Right ventricle myocardium superior (tissue), 1 donor: ENCODE measurements at regions not wholly inside any gene's neighbourhood (a gene's known extent, or its start where the extent isn't known, plus 50 kb on each side); places are given as distances from the start of the nearest gene placed in this dataset.
A peak's percentile ranks its signal among the peaks of the same experiment; 100 is the strongest.

Experiments used
- ATAC-seq: fragments of 200-7000 bp; cut with Tn5 transposase; one replicate; pipeline ENCODE4 v1.9.1; 2020; ENCODE audit warnings: mild to moderate bottlenecking; ENCODE audit not compliant: poor library complexity
- DNase-seq: peaks from one replicate; pipeline ENCODE4 v3.0.0-alpha.2; 2020
- intact Hi-C: fragments of 100-400 bp; cut with DNase I; formaldehyde crosslinking; loops from one replicate; pipeline ENCODE4 v1.11.2; 2022
- donor health status: DM: no; HTN: yes; CAD: no; lungs with severe emphysema.

DNA sequence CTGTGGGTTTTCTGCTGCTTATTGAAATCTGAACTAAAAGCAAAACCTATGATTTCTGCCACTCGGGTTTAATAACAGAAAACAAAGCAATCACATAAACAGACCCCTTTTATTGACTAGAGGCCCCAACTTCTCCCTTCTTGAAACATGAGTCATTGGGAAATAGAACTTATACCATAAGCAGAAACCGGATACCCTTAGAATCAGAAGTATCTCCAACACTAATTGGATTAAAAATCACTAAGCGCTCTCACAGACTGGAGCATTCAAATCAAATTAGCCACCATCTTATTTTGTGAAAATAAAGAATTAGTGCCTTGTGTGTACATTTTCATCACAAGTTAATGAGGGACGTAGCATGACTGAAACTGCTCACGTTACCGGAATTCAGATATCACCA lies 206.9 kb downstream of the WDR11 start:
- ATAC-seq (no peak), DNase-seq (no peak)
- intact Hi-C loops = no loop called here

DNA sequence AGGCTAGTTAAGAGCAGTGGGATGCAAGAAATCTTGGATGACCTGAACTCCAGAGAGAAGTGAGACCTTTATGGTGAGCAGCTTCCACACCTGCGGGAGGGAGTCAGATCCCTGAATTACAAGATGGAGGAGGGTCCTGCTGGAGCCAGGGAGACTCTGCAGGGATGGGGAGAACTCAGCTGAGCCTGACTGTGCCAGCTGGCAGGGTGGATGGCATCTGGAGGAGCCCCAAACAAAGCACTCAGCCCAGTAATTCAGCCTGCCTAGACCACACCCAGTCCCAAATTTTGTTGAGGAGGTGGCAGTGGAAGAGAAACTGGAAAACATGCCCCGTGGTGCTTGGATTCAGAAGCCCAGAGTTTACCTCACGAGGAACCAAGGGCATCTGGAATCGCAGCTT lies 208.2 kb downstream of the WDR11 start:
- ATAC-seq (no peak), DNase-seq (no peak)
- intact Hi-C loops = no loop called here

DNA sequence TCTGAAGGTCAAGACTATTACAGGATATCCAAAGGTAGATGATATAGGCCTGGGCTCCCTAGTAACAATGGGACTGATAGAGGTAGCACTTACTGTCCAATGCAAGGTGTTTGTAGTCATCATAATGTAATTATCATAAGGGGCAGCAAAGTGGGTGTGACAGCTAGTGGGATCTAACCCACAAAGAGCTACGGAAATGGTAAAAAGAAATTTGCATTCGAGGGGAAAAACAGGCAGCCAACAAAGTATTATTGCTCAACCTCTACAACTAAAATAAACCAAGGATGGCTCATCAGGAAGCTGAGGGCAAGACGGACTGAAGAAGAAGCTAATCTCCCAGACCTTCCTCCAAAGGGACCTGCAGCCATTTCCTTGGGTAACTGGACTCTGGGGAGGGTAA lies 211.0 kb downstream of the WDR11 start:
- no peak for DNase-seq
- intact Hi-C loops = no loop called here
- ATAC-seq = no peak

DNA sequence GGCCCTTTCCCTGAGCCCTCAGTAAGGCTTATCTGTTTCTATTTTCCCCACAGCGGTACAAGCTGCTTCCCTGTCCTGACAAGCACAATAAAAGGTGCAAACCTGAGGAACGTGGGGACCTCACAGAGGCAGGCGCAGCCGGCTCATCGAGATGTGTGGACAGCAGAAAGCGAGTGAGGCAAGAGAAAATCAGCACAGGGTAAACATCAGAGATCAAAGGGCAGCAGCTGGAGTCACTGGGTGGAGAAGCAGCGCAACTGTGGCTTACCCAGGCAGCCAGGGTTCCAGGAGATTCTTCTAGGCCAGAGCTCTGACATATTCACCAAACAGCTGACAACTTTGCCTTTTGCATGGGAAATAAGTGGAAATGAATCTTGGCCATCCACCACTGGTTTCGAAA lies 212.6 kb downstream of the WDR11 start:
- no peak for ATAC-seq
- DNase-seq = no peak
- intact Hi-C loops = no loop called here

DNA sequence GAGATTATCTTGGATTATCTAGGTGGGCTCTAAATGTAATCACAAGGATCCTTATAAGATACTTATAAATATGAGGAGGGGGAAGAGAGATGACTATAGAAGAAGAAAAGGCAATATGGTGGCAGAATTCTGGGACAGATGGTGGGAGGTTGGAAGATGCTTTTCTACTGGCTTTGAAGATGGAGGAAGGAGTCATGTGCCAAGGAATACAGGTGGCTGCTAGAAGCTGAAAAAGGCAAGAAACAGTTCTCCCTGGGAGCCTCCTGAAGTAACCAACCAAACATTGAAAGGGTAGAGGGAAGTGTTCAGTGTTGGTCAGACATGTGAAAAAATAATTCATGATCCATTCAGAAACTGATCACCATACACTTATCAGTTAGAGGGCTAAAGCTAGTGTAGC lies 213.3 kb downstream of the WDR11 start:
- no peak for DNase-seq
- intact Hi-C loops = no loop called here
- ATAC-seq = no peak

DNA sequence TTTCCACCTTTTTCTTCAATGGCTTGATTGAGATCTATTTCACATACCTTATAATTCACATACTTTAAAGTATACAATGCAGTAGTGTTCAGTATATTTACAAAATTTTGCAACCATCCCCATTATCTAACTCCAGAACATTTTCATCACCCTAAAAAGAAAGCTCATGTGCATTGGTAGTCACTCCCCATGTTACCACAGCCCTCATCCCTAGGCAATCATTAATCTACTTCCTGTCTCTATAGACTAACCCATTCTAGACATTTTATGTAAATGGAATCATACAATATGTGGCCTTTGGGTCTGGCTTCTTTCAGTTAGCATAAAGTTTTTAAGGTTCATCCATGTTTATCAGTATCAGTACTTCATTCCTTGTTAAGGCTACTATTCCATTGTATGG lies 214.2 kb downstream of the WDR11 start:
- DNase-seq (no peak), ATAC-seq (no peak)

DNA sequence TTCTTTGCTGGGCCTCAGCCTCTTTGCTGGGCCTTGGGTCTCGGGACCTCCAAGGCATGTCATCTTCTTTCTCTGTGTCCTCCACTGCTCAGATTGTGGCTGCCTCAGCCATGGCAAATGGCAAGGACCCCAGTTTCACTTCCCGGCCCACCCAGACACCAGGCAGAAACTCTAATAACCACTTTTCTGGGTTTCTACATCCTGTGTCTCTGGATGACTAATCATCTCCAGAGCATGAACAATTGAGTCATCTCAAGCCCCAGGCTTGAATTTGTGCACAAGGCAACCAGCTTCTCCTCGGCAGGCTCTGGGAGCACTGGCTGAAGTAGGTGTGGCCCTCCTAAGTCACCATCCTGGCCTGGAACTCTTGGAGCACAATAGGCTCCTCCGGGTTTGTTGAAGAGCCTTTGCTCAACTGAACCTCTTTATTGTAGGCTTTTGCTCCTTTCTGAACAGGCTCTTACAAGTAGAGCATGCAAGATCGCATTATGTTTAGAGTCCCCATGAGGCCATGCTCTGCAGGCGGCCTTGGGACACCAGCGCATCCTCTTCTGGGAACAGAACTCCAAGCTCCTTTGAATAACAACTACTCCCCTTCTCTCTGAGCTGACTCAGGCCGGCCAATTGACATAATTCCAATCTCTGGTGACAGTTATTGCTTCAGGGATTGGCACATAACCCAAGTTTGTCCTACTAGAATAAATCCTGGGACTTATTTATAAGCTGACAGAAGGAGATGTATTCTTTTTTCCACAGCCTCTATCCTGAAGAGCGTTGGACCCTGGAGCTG lies 218.1 kb downstream of the WDR11 start:
- no peak for DNase-seq
- intact Hi-C loops = no loop called here
- no peak for ATAC-seq

More for the DNA sequence above, 214.2 kb downstream of the WDR11 start:
- intact Hi-C loops = no loop called here

DNA sequence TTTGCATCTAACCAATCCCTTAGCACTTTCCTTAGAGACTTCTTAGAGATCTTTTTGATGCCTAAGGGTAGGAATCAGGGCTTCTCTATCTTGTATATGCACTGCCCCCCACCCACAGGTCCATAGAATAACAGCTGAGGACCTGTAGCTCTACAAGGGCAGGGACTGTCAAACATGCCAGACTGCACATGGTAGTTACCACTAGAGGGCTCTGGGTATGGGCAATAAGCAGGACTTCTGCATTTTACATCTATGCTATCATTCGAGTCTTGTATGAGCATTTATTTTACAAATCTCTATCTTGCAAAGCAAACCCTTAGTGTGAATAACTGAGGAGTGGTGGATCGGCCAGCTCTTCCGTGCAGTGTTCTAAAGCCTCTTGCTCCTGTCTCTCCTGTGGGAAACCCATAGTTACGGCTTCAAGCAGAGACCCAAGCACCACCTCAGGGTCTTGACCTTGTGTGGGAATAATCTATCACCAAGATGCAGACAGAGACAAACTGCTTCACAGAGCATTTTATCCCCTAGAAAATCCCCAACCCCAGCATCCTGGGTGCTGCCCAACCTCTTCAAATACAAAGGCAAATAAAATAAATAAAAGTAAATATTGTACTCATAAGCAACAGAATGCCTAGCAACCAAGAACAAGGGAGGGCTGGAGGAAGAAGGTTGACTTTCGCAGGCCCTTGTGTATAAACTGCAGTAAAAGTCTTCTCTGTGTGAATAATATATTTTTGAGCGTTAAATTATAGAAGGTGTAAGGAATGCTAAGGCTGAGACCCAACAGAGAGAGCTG lies 219.3 kb downstream of the WDR11 start:
- intact Hi-C loops = no loop called here
- ATAC-seq (no peak), DNase-seq (no peak)

DNA sequence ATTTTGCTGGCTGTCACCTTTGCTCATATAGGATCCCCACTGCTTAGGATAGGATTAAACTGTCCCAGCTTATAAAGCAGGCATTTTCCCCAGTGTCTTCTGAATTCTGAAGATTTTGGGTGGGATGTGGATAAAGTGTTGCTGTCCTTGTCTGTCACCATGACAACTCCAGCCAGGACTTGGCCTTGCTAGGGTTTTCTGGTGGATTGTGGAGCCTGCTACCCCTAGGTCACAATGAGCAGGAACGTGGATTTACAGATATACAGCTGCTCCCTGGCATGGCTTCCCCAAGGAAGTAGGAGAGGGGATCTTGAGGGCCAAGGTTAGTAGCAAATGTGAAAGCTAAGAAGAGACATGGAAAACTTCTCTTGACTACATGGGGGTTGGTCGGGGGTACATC lies 220.7 kb downstream of the WDR11 start:
- ATAC-seq = no peak
- no peak for DNase-seq
- intact Hi-C loops = no loop called here

DNA sequence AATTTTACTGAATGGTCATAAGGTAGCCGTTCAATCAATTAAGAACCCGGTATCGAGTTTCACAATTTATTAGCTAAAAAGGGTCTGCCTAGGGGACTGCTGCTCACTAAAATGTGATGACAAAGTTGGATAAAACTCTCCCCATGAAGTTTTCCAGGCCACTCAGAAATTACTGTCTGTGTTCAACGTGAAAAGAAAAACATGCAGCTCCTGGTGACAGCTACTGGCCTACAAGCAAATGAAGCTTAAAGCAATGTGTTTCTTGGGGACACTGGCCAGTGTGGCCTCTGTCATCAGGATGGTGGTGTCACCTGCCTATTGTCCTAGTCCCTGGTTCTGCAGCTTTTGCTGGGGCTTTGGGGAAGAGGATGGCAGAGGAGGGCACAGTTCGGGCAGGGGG lies 222.6 kb downstream of the WDR11 start:
- no peak for DNase-seq
- intact Hi-C loops = no loop called here
- ATAC-seq = no peak

DNA sequence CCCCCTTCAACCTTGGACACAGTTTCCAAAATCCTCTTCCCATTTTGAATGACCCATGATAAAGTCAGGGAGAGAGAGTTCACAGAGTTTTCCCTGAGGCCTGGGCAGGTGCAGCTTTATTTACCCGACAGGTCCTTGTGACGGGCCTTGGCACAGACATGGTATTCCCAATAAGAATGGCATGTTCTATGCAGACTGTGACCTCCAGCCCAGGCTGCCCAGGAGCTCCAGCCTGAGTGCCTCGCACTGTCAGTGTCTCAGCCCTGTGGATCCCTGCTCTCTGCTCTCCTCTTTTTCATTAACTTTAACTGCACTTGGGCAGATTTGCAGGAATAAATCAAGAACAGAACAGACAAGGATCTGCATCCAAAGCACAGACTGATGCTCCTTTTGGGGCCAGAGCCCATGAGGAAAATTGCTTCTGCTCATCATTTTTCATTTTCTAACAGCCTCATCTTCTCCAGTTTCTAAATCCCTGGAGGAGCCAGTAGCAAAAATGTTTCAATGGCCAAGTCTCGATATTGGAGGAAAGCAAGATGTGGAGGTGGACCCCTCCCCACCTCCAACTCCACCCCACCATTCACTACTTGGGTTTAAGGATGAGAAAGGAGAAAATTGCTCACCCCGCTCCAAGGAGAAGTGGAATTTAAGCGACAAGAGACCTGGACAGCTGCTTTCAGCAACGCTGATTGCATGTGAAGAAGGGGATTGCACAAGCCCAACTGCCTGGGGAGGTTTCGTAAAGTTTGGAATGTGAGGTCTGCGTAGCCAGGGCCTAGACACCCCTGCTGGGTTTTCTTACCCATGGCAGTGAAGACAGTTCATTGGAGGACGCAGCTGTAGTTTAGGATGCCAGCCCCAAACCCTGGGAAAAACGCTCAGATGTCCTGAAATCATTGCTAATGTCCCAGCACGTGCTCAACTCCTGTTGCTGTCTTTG lies 225.9 kb downstream of the WDR11 start:
- peak; percentile 78 for ATAC-seq
- intact Hi-C loops = no loop called here
- DNase-seq = peak; percentile 58

DNA sequence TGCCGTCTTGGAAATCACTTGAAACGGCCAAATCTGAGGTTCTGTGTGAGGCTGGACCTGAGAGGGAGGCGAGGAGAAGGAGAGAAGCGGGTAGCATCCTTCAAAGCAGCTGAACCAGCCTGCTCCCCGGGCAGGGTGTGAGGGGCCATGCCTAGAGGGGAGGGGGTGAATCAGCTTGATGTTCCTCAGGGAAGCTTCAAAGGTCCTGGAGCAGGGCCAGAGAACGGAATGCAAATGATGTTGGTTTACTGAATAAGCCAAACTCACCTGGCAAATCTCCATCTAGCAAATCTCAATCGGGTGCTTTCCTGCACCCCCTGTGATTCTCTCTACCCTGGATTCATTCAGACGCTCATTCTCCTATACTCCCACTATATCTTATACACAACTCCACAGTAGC lies 226.9 kb downstream of the WDR11 start:
- intact Hi-C loops = no loop called here
- no peak for DNase-seq
- ATAC-seq = no peak

DNA sequence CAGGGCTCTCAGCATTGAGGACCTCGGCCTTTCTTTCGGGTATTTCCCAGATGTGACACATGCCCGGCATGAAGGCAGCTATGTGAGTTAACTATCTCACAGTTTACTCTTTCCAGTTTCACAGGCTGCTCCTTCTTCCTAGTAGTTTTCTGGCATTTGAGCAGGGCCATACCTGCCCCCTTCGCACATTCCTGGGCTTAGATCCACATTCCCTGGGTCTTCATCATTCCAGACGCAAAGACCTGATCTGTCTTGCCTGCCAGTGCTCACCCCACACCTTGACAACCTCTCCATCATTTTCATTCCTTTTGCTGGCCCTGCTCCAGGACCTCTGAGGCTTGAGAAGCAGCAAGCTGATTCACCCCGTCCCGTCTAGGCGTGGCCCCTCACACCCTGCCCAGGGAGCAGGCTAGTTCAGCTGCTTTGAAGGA lies 227.5 kb downstream of the WDR11 start:
- intact Hi-C loops = no loop called here
- DNase-seq (no peak), ATAC-seq (no peak)

DNA sequence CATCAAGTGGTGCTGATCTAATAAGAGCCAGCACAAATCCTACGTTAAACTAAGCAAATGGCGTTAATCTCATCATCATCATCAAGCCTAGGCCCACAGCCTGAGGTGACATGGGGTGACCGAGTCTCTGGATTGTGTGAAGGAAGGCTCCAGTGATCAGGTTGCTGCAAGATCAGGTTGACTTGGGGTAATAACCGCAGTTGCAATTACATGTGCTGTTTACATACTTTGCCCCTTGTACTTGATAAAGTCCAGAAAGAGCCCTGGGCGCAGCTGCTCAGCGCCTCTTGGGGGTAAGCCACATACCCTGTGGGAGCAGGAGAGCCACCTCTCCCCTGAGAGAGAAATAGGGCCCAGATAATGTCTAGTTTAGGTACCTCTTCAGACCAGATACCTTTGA lies 228.1 kb downstream of the WDR11 start:
- no peak for ATAC-seq
- intact Hi-C loops = no loop called here
- DNase-seq = no peak

DNA sequence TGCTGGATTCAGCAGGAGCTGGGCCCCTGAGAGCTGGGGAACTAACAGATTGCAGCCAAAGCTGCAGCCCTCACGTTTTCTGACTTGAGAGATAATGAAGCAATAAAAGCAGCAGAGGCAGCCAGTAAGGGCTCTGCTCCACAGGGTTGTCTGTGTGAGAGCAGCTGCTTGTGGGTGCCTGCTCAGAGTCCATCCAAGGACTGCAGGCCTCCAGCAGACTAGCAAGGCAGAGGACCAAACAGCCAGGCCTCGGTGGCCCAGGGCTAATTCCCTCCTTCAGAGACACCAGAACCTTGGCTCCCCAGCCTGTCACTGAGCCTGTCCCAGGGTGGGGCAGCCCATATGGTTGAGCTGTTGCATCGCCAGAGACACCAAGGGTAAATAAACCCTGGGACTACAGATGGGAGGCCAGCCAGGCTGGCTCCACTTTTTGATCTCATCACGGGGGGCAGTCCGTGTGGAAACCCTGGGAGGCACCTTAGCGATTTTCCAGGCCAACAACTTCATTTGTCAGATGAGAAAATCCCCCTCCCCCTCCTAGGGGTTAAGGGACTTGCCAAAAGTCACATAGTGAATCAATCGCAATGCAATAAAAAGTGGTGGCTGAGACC lies 229.2 kb downstream of the WDR11 start:
- intact Hi-C loops = no loop called here
- ATAC-seq = peak; percentile 72
- DNase-seq = peak; percentile 61

DNA sequence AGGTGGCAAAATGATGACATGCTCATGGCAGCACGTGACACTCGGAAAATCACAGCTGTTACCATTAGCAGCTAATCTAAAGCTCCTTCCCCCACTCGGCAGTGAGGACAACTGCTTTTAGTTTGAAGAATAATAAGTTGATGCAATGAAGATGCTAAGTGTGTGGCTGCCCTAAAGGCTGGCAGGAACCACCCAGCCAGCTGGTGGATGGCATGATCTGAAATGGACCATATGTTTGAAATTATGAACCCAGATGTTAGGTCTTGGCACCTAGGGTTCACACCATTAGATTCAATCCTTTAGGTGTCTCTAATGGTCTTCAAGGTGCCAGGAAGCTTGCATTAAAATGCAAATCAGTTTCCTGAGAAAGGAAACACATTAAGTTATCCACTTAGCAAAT lies 230.1 kb downstream of the WDR11 start:
- ATAC-seq (no peak), DNase-seq (no peak)
- intact Hi-C loops = no loop called here

DNA sequence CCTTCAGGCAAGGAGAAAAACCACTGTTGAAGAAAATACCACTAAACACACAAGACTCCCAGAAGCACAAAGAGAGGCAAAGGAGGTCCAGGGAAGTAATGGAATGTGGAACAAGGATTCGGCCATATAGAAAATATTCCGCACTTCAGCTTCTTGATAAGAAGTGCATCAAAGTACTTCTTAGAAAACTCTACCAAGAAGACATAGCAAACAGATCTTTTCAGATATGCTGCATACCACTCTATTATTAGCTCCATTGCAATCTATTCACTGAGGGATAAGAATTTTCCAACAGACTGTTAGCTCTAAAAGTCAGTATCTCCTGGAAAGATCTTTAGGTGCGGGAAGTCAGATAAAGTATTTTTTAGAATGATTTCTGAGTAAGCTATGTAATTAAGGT lies 231.8 kb downstream of the WDR11 start:
- DNase-seq (no peak), ATAC-seq (no peak)
- intact Hi-C loops = no loop called here

DNA sequence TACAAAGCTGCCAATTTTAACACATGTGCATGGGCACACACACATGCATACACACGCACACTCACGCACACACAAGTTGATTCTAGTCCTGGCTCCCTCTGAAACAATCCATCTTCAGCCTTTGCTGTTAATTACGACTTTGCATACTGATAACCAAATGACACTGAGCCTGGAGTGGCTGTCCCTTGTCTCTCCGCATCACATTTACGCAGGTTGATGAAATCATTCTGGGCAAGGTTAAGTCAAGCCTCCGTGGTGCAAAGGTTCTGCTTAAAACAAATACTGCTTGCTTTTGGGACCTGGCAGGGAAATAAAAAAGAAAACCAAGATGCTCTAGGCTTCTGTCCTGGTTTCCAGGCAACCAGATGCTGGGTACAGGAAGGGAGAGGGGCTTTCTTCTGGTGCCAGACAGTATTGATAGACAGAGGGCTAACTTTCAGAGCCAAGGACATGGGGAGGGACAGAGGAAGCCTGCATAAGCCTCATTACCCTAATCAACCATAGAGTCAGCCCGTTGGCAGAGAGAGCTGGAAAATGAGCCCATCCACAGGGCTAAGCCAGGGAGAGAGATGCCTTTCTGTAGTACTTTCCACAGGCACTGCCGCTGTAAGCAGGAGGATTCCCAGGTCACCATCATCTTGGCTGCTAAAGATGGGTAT lies 233.0 kb downstream of the WDR11 start:
- ATAC-seq (no peak), DNase-seq (no peak)
- intact Hi-C loops = no loop called here
